B cell (primary cell): ENCODE measurements at regions not wholly inside any gene's neighbourhood (a gene's known extent, or its start where the extent isn't known, plus 50 kb on each side); places are given as distances from the start of the nearest gene placed in this dataset.

Experiments
- ATAC-seq: fragments of 200-7000 bp; cut with Tn5 transposase; one replicate; pipeline ENCODE4 v1.10.0; 2021; ENCODE audit warnings: low read depth, mild to moderate bottlenecking, moderate number of reproducible peaks, moderate library complexity
- CTCF ChIA-PET: fragments of 350-600 bp; sonication (Branson Sonifier 250); formaldehyde crosslinking; loops from one replicate; lab custom pipeline; 2021; ENCODE audit warnings: antibody characterized with exemption, inconsistent platforms; lab: Charles Lee
- POLR2A ChIA-PET: fragments of 350-600 bp; sonication (Branson Sonifier 250); formaldehyde crosslinking; loops from one replicate; lab custom pipeline; 2021; ENCODE audit warnings: antibody characterized with exemption; lab: Charles Lee
- DNase-seq: peaks from one replicate; pipeline ENCODE4 v3.0.0; 2013
- H2AFZ ChIP-seq: 2 replicates; pipeline ENCODE4 v1.6.1; 2012; ENCODE audit warnings: mild to moderate bottlenecking, low read depth, low read length; ENCODE audit not compliant: insufficient read depth, poor library complexity, severe bottlenecking
- H3K27ac ChIP-seq, 2 donors: 1 replicate in 1 of 2; 2 replicates in 1 of 2; pipeline ENCODE4 v1.5.1; 2012 to 2013; ENCODE audit warnings: low read length in 2 of 2, mild to moderate bottlenecking in 2 of 2, moderate library complexity in 1 of 2
- H3K27me3 ChIP-seq, 4 experiments: fragments of 200-600 bp in 1 of 4; sonication (generic) in 1 of 4; replicated peaks in 1 of 4; 1 replicate in 2 of 4; 2 replicates in 2 of 4; pipeline versions ENCODE4 v1.6.1 to v1.7.0; 2013 to 2016; ENCODE audit warnings: low read length in 3 of 4, mild to moderate bottlenecking in 2 of 4, mixed read lengths in 1 of 4, moderate library complexity in 1 of 4; ENCODE audit not compliant: insufficient read depth in 4 of 4, control insufficient read depth in 3 of 4; ENCODE audit errors: control extremely low read depth in 1 of 4
- H3K36me3 ChIP-seq, 2 experiments: replicated peaks in 1 of 2; 1 replicate in 1 of 2; 2 replicates in 1 of 2; pipeline versions ENCODE4 v1.6.1 to v1.7.1; 2013; ENCODE audit warnings: low read length in 1 of 2; ENCODE audit not compliant: insufficient read depth in 2 of 2, control insufficient read depth in 1 of 2; ENCODE audit errors: control extremely low read depth in 1 of 2, extremely low read depth in 1 of 2
- H3K4me1 ChIP-seq, 2 donors: fragments of 200-600 bp in 1 of 2; sonication (generic) in 1 of 2; 1 replicate in 1 of 2; 2 replicates in 1 of 2; pipeline versions ENCODE4 v1.5.1 to v1.6.1; 2013 to 2017; ENCODE audit warnings: low read length in 2 of 2; ENCODE audit not compliant: control insufficient read depth in 2 of 2, insufficient read depth in 2 of 2
- H3K4me2 ChIP-seq: replicated peaks from 2 replicates; pipeline ENCODE3; 2012; ENCODE audit warnings: mild to moderate bottlenecking, low read depth, low read length; ENCODE audit not compliant: poor library complexity, severe bottlenecking
- H3K4me3 ChIP-seq, 5 experiments: fragments of 200-600 bp in 1 of 5; sonication (generic) in 1 of 5; 1 replicate in 3 of 5; 2 replicates in 2 of 5; pipeline versions ENCODE4 v1.5.1 to v1.7.0; 2011 to 2016; ENCODE audit warnings: low read length in 4 of 5, mild to moderate bottlenecking in 4 of 5, low read depth in 2 of 5, control low read depth in 1 of 5, moderate library complexity in 1 of 5; ENCODE audit not compliant: insufficient read depth in 1 of 5; ENCODE audit errors: control extremely low read depth in 1 of 5, extremely low read depth in 1 of 5
- H3K79me2 ChIP-seq: fragments of 200-600 bp; sonication (generic); one replicate; pipeline ENCODE4 v1.6.0; 2016; ENCODE audit warnings: low read length; ENCODE audit not compliant: control insufficient read depth, insufficient read depth
- H3K9ac ChIP-seq: fragments of 200-600 bp; sonication (generic); 2 replicates; pipeline ENCODE4 v1.6.1; 2017; ENCODE audit warnings: mild to moderate bottlenecking, low read length, moderate library complexity
- H3K9me3 ChIP-seq, 3 donors: one replicate each; pipeline versions ENCODE4 v1.6.1 to v1.7.1; 2013; ENCODE audit warnings: low read length in 2 of 3; ENCODE audit not compliant: control insufficient read depth in 2 of 3, insufficient read depth in 1 of 3; ENCODE audit errors: control extremely low read depth in 1 of 3
- H4K20me1 ChIP-seq: 2 replicates; pipeline ENCODE4 v1.6.0; 2012; ENCODE audit warnings: mild to moderate bottlenecking, low read length; ENCODE audit not compliant: insufficient read depth, control insufficient read depth, poor library complexity, severe bottlenecking
- H3K27ac Mint-ChIP-seq: one replicate; pipeline ENCODE4 v1.8.0; 2021; ENCODE audit warnings: mixed read lengths
- H3K27me3 Mint-ChIP-seq: one replicate; pipeline ENCODE4 v1.8.0; 2021; ENCODE audit warnings: mixed read lengths
- H3K4me1 Mint-ChIP-seq: one replicate; pipeline ENCODE4 v1.8.0; 2021; ENCODE audit warnings: mixed read lengths
- H3K4me3 Mint-ChIP-seq: one replicate; pipeline ENCODE4 v1.8.0; 2021; ENCODE audit warnings: mixed read lengths
- H3K9me3 Mint-ChIP-seq: one replicate; pipeline ENCODE4 v1.8.0; 2022; ENCODE audit warnings: mixed read lengths; ENCODE audit not compliant: insufficient read depth
- EZH2 ChIP-seq: IDR thresholded peaks from 2 replicates; pipeline ENCODE4 v1.6.1; 2012; ENCODE audit warnings: borderline replicate concordance, low read depth, mild to moderate bottlenecking, moderate library complexity, low read length; ENCODE audit not compliant: insufficient read depth, poor library complexity, severe bottlenecking
- WGBS: methylation state at CpG from one replicate; pipeline ENCODE4 v1.1.5; 2013; ENCODE audit warnings: missing lambda C conversion rate; ENCODE audit not compliant: insufficient coverage; 5-methylcytosine and 5-hydroxymethylcytosine counted together
- intact Hi-C: fragments of 100-400 bp; cut with micrococcal nuclease; formaldehyde crosslinking; loops from one replicate; pipeline ENCODE4 v1.10.0; 2022
- TF ChIP-seq, protein P1 (sequence below): fragments of 200-600 bp; IDR thresholded peaks from one replicate; pipeline ENCODE4 v1.8.0; 2022; ENCODE audit warnings: antibody characterized with exemption, mild to moderate bottlenecking

DNA sequence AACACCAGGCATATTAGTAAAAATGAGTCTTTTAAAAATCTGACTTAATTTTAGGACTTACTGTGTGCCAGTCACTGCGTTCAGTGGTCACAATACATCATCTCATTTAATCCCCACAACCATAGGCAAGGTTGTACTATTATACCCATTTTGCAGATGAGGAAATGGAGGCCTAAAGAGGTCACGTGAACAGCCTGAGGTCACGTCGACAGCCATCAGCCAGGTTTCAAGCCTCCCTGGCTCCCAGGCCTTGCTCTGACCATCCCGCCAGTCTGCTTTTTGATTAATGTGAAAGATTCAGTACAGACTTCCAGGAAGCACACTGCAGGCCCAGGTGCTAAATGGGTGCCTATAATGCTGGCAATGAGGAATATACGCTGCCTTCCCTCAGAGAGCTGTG is 86.3 kb upstream of the TOX3 start:
- no peak overlapping the region for H3K4me3 Mint-ChIP-seq
- peaks cover 4% of the 10 kb centered on the region for H3K9me3 Mint-ChIP-seq
- no peaks in the 10 kb centered on the region for H3K27me3 Mint-ChIP-seq
- no peaks in the 10 kb centered on the region for H4K20me1 ChIP-seq
- 96% methylated on average over 5 of the region's 6 CpGs for whole genome bisulfite sequencing
- H3K27me3 ChIP-seq, result no peaks in the 10 kb centered on the region
- TF ChIP-seq, protein P1, sequence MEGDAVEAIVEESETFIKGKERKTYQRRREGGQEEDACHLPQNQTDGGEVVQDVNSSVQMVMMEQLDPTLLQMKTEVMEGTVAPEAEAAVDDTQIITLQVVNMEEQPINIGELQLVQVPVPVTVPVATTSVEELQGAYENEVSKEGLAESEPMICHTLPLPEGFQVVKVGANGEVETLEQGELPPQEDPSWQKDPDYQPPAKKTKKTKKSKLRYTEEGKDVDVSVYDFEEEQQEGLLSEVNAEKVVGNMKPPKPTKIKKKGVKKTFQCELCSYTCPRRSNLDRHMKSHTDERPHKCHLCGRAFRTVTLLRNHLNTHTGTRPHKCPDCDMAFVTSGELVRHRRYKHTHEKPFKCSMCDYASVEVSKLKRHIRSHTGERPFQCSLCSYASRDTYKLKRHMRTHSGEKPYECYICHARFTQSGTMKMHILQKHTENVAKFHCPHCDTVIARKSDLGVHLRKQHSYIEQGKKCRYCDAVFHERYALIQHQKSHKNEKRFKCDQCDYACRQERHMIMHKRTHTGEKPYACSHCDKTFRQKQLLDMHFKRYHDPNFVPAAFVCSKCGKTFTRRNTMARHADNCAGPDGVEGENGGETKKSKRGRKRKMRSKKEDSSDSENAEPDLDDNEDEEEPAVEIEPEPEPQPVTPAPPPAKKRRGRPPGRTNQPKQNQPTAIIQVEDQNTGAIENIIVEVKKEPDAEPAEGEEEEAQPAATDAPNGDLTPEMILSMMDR, result no peak
- no peak for TF ChIP-seq EZH2
- H3K79me2 ChIP-seq, result no peaks in the 10 kb centered on the region
- POLR2A ChIA-PET, result no interaction called here
- H3K36me3 ChIP-seq, result no peaks in the 10 kb centered on the region
- H3K27ac ChIP-seq, result no peak overlapping the region
- ATAC-seq, result no peak
- H3K9me3 ChIP-seq, result peaks cover 0 to 3% (median 0%) of the 10 kb centered on the region in 3 donors
- H3K9ac ChIP-seq, result no peak overlapping the region
- CTCF ChIA-PET, result no interaction called here
- intact Hi-C loops, result no loop called here
- no peak for DNase-seq
- no peak overlapping the region for H3K4me2 ChIP-seq
- H3K4me3 ChIP-seq, result no peak overlapping the region
- H3K4me1 Mint-ChIP-seq, result no peaks in the 10 kb centered on the region
- H3K27ac Mint-ChIP-seq, result no peak overlapping the region
- no peak overlapping the region for H2AFZ ChIP-seq
- H3K4me1 ChIP-seq, result no peaks in the 10 kb centered on the region

DNA sequence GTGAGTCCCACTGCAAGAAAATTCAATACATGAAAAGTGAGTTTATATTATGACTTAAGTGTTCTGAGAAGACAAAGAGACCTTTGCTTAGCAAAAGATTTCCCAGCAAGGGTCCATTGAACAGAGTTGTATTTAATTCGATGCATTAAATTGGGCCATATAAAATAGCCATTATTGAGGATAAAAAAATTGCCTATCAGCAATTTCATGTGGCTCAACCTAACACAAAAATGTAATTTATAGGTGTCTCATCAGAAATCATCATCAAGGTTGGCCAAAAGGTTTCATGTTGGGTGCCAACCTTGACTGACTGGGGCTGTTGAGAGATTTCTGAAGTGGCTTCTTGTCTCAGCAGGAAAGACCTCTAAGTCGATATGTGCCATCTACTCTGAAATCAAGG is 84.8 kb upstream of the TOX3 start:
- intact Hi-C loops, result no loop called here
- ATAC-seq (no peak), DNase-seq (no peak)
- H3K27me3 Mint-ChIP-seq, result no peaks in the 10 kb centered on the region
- ChIA-PET CTCF (no interaction called here), POLR2A (no interaction called here)
- peaks cover 4% of the 10 kb centered on the region for H3K9me3 Mint-ChIP-seq
- Histone ChIP-seq H3K9ac (no peak overlapping the region), H4K20me1 (no peaks in the 10 kb centered on the region), H3K4me2 (no peak overlapping the region), H2AFZ (no peak overlapping the region), H3K27ac (no peak overlapping the region), H3K4me3 (no peak overlapping the region), H3K4me1 (no peaks in the 10 kb centered on the region), H3K79me2 (no peaks in the 10 kb centered on the region), H3K27me3 (no peaks in the 10 kb centered on the region), H3K36me3 (no peaks in the 10 kb centered on the region), H3K9me3 (peaks cover 0 to 3% (median 0%) of the 10 kb centered on the region in 3 donors)
- H3K4me3 Mint-ChIP-seq, result no peak overlapping the region
- no peak overlapping the region for H3K27ac Mint-ChIP-seq
- H3K4me1 Mint-ChIP-seq, result no peaks in the 10 kb centered on the region
- WGBS, result 80% methylated on average over 1 of the region's 2 CpGs
- TF ChIP-seq EZH2, result no peak
- TF ChIP-seq, protein P1, result no peak
